AG09319 (cell line): ENCODE measurements at regions not wholly inside any gene's neighbourhood (a gene's known extent, or its start where the extent isn't known, plus 50 kb on each side); places are given as distances from the start of the nearest gene placed in this dataset.

Experiments
- DNase-seq: peaks from one replicate; pipeline ENCODE4 v3.0.0-alpha.2; 2010; ENCODE audit warnings: low read depth; ENCODE audit errors: extremely low read depth
- TF ChIP-seq, protein P1 (sequence below): IDR thresholded peaks from 2 replicates; pipeline ENCODE4 v1.5.1; 2011; ENCODE audit warnings: low read depth, mild to moderate bottlenecking, inconsistent platforms, low read length, moderate library complexity

DNA sequence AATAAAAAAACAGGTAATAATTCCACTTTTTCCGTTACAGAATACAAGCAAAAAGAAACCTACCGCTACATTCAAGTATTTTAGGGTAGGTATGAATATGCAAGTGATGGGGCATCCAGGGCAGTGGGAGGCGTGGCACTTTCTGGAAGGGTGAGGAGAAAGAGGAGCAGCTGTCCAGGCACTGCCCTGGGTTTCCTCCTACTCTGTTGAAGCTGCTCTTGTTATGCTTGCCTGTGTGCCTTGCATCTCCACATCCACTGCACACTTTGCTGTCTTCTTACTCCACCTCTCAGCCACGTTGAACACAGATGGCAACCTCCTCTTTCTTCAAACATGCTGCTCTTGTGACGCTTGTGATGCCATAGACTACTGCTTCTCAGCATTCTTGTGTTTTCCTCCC, 83.2 kb downstream of the RPE65 start:
- no peak for DNase-seq
- TF ChIP-seq, protein P1, sequence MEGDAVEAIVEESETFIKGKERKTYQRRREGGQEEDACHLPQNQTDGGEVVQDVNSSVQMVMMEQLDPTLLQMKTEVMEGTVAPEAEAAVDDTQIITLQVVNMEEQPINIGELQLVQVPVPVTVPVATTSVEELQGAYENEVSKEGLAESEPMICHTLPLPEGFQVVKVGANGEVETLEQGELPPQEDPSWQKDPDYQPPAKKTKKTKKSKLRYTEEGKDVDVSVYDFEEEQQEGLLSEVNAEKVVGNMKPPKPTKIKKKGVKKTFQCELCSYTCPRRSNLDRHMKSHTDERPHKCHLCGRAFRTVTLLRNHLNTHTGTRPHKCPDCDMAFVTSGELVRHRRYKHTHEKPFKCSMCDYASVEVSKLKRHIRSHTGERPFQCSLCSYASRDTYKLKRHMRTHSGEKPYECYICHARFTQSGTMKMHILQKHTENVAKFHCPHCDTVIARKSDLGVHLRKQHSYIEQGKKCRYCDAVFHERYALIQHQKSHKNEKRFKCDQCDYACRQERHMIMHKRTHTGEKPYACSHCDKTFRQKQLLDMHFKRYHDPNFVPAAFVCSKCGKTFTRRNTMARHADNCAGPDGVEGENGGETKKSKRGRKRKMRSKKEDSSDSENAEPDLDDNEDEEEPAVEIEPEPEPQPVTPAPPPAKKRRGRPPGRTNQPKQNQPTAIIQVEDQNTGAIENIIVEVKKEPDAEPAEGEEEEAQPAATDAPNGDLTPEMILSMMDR = no peak

- DNase-seq = no peak
- TF ChIP-seq, protein P1 = no peak
Measured at GRCh38 chr1:68365709-68366382, 83.9 kb downstream of the RPE65 start.

GRCh38 chr1:68363339-68363738, 86.4 kb downstream of the RPE65 start:
- DNase-seq = no peak
- TF ChIP-seq, protein P1 = no peak

- TF ChIP-seq, protein P1 = no peak
- DNase-seq = no peak
Measured at GRCh38 chr1:68361346-68361910, 88.3 kb downstream of the RPE65 start.

- no peak for DNase-seq
- TF ChIP-seq, protein P1 = no peak
Measured at GRCh38 chr1:68359045-68359444, 90.7 kb downstream of the RPE65 start.

DNA sequence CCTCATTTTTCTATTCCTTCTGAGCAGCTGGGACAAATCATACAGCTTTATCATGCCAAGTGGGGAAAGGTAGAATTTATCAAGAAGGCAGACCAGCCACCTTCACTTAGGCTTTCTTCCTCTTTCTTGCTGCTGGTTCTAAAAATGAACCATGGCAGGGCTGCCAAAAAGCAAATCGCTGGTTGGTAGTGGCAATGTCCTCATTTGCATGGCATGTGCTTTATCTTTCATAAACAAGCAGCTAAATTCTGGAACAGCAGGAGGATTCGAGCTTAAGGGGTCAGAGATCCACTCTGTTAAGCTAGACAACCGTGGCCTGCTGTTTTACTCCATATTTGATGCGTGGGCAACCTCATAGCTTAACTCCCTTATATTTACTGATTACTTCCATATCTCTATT, 91.3 kb downstream of the RPE65 start:
- no peak for DNase-seq
- TF ChIP-seq, protein P1 = no peak

GRCh38 chr1:68355614-68356013, 94.1 kb downstream of the RPE65 start:
- DNase-seq = no peak
- TF ChIP-seq, protein P1 = no peak
